ENCODE measurements at regions not wholly inside any gene's neighbourhood (a gene's known extent, or its start where the extent isn't known, plus 50 kb on each side); places are given as distances from the start of the nearest gene placed in this dataset.

DNA sequence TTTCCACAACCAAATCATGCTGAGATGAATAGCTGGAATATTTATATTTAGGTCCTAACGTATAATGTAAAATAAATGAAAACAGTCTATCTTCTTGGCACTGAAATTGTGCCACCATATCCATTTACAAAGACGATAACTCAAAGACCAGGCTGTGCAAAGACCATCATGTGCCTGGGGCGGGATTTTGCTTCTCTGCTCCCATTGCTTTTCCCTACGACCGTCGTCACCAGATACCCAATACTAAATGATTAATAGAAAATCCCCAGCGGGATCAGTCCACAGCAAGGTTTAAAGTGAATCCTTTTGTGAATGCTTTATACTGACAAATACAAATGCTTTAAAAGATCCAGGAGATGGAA, 194.3 kb upstream of the ARL4C start:
- TF ChIP-seq CTCF (IDR thresholded peaks at IDR 0.05), result no peak
- no peak for TF ChIP-seq POLR2A (IDR thresholded peaks at IDR 0.05)

All from heart left ventricle (tissue), 13 donors.